ENCODE measurements at regions not wholly inside any gene's neighbourhood (a gene's known extent, or its start where the extent isn't known, plus 50 kb on each side); places are given as distances from the start of the nearest gene placed in this dataset.
"Not testable (repeated sequence)": the region's sequence is repeated elsewhere in the genome, so short reads cannot be mapped to it uniquely, and the experiment has no call there.

DNA sequence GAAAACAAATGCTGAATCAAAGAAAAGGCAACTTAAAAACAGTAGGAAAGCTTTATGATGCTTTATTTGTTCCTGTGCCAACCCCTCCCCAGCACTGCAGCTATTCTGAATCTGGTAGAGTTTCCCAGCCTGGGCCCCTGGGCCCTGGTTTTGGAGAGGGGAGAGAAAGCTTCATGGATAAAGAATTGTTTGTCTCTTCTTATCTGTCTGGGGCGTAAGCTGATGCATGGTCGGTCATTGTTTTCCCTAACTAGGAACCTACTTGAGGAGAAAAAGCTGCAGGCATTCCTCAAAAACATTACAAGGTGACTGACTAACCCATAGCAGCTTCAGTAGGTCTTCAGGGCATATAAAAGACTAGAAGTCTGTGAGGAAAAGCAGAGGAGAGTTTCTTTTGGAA is 758.1 kb upstream of the EPHA7 start:
- ATAC-seq (ENCODE audit: low FRiP score) = no peak

DNA sequence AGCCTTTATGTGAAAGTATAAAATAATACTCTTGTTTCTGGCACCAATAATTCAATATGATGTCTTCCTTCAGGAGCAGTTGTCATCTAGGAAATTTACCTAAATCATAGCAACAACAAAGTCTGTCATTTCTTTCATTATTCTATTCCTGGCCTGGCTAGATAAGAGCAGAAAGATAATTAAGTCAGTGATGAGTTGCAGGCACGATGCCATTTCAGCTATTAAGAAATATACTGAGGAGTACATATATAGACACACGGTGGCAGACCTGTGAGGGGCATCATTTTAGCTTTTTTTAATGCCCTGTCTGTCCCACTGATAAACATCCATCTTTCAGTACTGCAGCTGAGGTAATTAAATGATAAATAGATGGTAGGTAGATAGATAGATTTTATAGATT is 756.1 kb upstream of the EPHA7 start:
- ATAC-seq (ENCODE audit: low FRiP score) (no peak), DNase-seq (ENCODE audit: low spot score) (no peak)
- no peak for TF ChIP-seq CTCF (IDR thresholded peaks at IDR 0.05)

More for the DNA sequence above, 758.1 kb upstream of the EPHA7 start:
- no peak for DNase-seq (ENCODE audit: low spot score)
- TF ChIP-seq CTCF (IDR thresholded peaks at IDR 0.05) = no peak

DNA sequence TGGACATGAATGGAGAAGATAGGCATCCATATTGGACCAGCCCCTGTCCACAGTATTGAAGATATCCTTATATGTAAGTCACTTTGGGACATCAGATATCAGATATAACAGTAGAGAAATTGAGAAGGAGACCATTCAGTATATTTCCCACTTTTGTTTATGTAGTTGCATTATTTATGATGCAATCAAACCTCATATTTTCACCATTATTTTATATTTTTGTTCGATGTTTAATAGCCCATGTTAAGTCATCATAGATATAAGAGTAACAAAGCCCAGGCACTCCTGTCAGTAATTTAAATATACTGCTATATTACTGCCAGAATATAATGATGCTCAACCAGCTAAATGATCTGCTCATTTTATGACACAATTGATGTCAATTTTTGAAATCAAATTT is 744.5 kb upstream of the EPHA7 start:
- no peak for DNase-seq (ENCODE audit: low spot score)
- ATAC-seq (ENCODE audit: low FRiP score) = no peak
- no peak for TF ChIP-seq CTCF (IDR thresholded peaks at IDR 0.05)

GRCh38 chr6:94150886-94151285 is 731.5 kb upstream of the EPHA7 start:
- TF ChIP-seq CTCF (IDR thresholded peaks at IDR 0.05) = no peak
- no peak for ATAC-seq (ENCODE audit: low FRiP score)
- DNase-seq (ENCODE audit: low spot score) = no peak

DNA sequence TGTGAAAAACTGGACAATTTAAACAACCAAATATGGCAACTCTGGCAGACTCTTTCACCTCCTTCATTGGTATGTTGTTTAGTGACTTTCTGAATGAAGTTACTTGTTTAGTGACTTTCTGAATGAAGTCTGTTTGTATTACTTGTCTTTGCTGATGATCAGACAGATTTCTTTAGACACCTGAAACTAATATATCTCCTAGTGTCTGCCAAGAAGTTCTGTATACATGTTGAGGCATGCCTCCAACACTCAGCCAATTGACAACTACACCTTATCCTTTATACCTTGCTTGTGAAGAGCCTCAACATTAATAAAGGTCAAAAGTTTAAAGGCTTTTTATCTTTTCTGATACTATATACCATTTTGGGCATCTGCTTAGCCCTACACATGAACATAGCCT is 725.4 kb upstream of the EPHA7 start:
- no peak for DNase-seq (ENCODE audit: low spot score)
- no peak for ATAC-seq (ENCODE audit: low FRiP score)
- TF ChIP-seq CTCF (IDR thresholded peaks at IDR 0.05) = no peak

- not testable (repeated sequence) for DNase-seq (ENCODE audit: low spot score); ATAC-seq (ENCODE audit: low FRiP score)
Measured at GRCh38 chr6:94137178-94137577, 717.8 kb upstream of the EPHA7 start.

DNA sequence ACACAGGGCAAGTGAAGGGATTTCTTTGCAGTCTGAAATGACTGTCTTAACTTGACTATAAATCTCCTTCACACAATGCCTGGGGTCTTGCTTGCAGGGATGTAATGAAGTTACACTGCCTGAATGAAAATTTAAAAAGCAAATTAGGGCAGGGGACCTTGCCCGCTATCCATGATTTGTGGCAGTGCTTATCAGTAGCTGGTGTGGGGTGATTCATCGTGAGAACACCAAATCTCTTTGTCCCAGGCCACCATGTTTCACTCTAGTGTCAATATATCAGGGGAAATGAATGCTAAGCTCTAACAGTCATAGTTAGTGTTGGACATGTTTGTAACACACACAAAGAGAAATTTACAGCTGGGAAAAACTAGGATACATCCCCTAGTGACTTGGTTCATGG is 713.7 kb upstream of the EPHA7 start:
- ATAC-seq (ENCODE audit: low FRiP score) (no peak), DNase-seq (ENCODE audit: low spot score) (no peak)
- no peak for TF ChIP-seq CTCF (IDR thresholded peaks at IDR 0.05)

GRCh38 chr6:94131271-94131670 is 711.9 kb upstream of the EPHA7 start:
- TF ChIP-seq CTCF (IDR thresholded peaks at IDR 0.05) = no peak
- no peak for ATAC-seq (ENCODE audit: low FRiP score)

More at GRCh38 chr6:94131271-94131670, 711.9 kb upstream of the EPHA7 start:
- DNase-seq (ENCODE audit: low spot score) = no peak
